ENCODE measurements at regions not wholly inside any gene's neighbourhood (a gene's known extent, or its start where the extent isn't known, plus 50 kb on each side); places are given as distances from the start of the nearest gene placed in this dataset.

GRCh38 chr2:128622371-128622770 is 303.7 kb upstream of the HS6ST1 start:
- no peak for DNase-seq

DNA sequence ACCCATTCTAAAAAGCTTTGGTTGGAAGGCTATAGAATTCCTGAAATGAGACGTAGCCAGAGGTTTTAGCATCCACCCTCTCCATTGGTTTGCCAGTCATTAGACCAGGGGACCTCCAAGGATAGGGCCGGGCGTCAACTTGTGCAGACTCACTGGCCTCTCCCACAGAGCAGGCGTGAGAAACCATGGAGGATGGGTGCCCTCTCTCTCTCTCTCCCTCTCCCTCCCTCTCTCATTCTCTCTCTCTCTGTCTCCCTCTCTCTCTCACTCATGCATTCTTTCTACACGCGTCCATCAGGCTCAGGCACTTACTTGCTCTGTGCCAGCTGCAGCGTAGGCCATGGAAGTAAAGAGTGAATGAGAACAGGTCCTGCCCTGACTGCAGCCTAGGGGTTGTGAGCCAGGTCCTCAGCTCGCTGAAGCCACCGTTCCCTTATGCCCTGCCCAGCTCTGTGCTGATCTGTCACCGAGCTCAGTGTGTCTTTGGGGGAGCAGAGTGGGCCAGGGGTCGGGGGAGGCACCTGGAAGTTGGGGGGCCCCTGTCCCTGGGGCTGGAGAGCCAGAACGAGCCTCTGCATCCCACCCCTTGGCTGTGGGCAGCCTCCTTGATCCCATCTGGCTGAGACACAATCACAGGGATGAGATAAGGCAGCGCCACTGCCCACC is 304.4 kb upstream of the HS6ST1 start:
- no peak for DNase-seq

DNA sequence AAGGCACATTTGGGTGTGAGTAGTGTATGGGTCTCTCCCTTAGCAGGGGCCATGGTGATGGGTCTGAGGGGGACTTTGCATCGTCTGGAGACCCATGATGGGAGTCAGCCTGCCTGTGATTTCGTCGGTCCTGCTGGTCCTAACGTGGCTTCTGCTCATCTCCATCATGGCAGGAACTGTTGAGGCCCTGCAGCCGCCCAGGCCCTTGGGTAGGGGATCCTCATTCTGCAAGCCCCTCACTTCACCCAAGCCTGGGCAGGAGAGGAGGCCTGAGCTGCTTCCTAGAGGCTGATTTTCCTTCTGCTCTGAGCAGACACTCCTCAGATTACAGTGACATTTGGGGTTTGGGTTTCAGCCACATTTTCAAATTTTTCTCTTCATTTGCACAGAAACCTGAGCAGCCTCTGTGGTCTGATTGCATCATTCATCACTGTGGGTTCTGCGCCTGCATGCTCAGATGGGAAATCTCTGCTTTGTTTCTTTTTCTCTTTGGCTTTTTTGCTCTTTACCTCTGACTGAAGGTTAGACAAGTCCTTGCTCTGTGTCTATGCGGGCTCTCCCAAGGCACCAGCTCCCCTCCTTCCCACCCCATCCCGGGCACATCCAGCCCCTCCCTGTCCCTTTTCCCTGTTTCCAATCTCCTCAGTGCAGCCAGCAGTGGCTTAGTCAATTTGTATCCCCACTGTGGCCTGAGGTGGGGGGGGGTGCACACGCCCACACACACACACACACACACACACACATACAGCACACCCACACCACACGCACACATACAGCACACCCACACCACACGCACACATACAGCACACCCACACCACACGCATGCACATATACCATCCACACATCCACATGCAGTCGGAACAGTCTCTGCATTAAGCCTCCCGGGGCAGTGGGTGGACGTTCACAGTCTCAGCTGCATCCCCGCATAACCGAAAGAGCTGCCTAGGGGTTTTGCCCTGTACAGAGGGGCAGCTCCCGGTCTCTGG is 305.4 kb upstream of the HS6ST1 start:
- DNase-seq = no peak

- DNase-seq = no peak
Measured at GRCh38 chr2:128624956-128625355, 306.3 kb upstream of the HS6ST1 start.

DNA sequence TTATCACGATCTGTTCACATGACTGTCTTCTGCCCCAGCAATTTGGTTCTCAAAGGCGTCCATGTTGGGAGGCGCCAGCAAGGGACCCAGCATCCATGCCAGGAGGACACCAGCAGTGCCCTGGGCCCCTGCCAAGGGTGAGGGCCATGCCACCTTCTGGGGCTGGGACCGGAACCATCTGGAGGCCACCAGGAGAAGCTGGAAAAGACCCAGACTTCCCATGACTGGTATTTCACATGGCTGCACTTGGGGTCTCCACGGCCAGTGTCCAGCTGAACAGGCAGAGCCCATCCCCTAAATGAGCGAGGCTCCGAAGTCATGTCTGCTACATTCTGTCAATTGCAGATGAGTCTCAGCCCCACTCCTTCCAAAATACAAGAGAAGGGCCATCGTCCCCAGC is 306.8 kb upstream of the HS6ST1 start:
- no peak for DNase-seq

DNA sequence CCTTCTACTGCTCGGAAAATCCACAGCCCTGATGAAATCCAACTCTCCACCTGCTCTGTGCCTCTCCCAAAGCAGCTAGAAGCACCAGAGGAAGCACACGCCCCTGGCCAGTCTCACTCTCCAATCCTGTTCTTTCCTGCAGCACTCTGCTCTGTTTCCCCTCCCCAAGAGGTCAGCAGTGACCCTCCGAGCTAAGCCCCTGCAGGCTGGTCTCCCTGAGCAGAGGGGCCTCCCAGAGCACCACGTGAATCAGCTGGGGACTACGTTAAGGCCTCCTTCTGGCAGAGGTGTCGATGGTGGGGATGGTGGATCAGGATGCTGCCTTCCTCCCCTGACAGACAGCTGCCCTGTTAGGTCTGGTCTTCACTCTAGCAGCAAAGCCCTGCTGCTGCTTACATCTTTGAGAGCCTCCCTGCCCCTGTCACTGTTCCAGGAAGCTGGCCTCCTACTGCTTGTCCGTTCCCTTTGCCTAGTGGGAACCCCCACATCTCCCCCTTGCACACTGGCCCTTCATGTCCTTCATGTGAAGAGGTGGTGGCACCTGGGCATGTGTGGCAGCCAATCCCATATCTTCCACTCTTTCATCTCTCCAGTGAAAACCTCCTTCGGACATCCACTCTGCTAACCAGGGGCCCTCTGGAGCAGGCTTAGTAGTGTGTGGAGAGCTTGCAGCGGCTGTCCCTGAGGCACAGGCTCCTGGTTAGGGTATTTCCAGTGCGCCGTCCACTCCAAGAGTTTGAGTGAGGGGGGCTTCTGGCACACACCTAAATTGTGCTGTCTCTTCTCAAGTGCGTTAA is 307.5 kb upstream of the HS6ST1 start:
- DNase-seq = no peak

DNA sequence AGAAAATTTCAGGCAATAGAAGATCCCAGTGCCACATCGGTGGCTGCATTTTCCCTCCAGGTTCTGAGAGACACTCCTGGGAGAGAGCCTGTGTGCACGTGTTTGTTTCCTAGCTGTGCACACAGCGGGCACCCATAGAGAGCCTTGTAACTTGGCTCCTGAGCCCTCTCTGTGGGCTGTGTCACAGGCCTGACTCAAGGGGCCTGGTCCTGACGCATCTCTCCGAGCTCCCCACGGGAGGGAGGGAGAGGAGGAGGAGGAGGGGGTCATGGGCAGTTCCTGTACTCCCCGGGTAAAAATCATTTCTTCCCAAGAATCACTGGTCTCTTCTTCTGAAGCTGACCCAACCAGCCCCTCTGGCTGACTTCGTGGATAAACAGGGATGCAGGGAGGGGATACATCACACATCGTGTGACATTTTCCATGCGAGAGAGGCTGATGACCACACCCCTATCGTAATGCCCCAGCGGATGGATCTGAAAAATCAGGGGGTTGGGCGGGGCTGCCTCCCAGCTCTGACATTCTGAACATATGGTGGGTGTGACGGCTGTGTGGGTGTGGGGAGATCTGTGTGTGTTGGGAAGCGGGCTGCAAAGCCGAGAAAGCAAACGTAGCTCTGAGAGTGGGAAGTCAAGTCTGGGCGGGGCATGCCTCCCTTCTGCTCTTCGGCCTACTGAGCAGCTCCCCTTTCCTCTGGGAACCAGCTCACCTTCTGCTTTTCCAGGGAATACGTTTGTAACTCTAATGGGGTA is 308.3 kb upstream of the HS6ST1 start:
- peak; percentile 8 for DNase-seq

- peak; percentile 9 for DNase-seq
Measured at GRCh38 chr2:128628206-128628605, 309.5 kb upstream of the HS6ST1 start.

GRCh38 chr2:128628996-128629395 is 310.3 kb upstream of the HS6ST1 start:
- DNase-seq = peak; percentile 8

GRCh38 chr2:128630974-128631697 is 312.5 kb upstream of the HS6ST1 start:
- no peak for DNase-seq

DNA sequence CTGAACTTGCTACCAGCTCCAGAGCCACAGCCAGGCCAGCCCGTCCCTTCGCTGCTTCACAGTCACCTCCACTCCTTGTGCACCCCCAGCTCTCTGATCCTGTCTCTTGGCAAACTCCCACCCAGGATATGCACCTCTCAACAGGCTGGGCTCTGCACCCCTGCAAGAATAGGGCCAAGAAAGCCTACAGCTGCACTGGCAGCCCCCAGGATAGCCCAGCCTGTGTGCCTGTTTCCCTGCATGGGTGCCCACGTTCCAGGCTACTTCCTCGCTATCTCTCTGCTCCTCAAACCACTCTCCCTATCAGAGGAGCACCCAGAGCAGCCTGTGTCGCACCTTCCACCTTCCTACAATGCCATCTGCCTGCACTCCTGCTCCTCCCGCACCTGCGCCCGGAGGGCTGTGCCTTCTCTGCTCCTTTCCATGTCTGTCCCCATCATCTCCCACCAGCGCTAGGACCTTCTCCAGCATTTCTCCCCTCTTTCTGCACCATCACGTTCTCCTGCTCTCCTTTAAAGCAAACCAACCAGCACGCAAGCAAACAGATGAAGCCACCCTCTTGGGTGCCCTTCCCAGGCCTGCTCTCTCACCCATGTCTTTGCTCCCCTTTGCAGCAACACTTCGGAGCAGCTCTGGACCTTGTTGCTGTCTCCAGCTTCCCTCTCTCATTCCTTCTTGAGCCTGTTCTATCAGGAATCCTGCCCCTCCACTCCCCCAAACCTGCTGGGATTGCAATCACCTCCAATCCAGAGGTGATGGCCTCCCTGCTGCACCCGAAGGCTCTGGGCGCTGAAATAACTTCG is 313.2 kb upstream of the HS6ST1 start:
- DNase-seq = no peak

- no peak for DNase-seq
Measured at GRCh38 chr2:128632501-128632800, 313.8 kb upstream of the HS6ST1 start.

DNA sequence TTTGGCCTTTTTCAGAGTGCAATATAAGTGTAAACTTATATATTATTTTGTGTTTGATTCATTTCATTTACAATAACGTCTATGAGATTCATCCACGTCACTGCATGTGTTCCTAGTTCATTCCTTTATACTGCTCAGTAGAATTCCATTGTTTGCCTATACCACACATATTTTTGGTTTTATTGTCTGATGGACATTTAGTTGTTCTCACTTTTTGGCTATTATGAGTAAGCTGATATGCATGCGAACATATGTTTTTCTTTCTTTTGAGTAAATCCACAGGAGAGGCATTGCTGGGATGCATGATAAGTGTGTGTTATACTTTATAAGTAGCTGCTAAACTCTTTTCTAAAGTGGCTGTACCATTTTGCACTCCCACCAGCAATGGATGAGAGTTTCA is 314.8 kb upstream of the HS6ST1 start:
- no peak for DNase-seq

DNA sequence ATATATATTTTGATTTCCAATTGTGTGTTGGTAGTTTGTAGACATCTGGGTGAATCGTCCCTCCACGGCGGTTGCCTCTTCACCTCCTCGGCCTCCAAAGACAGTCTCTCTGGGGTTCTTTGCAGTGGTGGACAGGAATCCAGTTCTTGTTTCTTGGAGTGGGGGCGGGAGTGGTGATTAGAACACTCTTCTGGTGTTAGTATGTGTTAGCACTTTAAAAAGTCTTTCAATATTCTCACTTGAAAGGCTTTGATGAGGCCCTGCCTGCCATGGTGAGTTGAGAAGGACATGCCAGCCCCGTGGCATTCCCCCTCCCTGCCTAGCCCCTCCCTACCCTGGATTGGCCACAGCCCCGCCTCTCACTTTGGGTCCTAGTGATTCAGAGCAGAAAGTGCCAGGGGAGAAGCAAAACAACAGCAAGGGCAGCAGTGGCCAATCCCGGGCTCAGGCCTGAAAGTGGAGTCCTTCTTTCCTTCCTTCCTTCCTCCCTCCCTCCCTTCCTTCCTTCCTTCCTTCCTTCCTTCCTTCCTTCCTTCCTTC is 316.8 kb upstream of the HS6ST1 start:
- no peak for DNase-seq

DNA sequence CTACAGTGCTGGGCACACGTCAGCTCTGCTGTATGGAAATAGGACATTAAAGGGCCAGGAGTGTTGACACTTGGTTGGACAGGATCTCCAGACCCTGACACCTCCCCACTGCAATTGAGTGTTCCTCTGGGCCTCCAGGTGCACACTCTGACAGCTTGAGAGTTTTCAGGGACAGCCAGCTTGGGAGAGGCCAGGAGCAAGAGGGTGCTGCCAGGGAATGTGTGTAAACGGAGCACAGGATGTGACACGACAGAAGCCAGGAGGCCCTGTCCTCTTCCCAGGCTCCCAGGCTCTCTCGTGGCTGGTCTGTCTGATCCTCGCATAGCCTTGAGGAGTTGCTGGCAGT is 318.1 kb upstream of the HS6ST1 start:
- DNase-seq = no peak

GRCh38 chr2:128637481-128638155 is 318.9 kb upstream of the HS6ST1 start:
- DNase-seq = no peak

GRCh38 chr2:128638341-128639119 is 319.9 kb upstream of the HS6ST1 start:
- DNase-seq = no peak

DNA sequence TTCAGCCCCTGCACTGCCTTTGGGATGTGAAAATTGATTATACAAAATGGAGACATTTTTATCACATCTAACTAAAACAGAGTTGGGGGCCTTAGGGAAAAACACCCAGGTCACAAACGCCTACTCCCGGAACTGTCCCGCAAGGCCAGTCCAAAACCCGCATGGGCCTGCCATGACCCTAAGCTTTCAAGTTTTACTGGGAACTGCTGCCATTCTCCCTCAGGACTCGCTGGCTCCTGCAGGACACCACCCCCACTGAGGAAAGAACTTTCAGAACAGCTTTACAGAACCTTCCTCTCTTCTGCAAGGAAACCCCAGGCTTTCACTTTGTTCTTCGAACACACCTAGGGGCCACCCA is 320.4 kb upstream of the HS6ST1 start:
- DNase-seq = no peak

DNA sequence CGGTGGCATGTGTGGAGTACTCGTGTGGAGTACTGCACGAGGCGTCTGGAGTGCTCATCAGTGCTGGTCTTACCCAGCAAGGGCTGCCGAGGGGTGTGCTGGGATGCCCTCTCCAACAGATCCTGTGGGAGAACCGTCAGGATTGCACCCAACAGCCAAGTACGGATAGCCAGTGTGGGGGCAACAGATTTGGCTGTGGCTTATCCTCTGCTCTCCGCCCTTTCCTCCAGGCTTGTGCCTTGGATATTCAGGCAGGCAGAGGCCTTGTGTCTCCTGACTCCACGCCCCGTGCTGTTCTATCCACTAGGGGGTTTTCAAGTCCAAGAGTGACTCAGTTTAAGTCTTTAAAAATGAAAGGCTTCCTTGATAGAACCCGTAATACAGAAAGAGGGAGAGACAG is 321.0 kb upstream of the HS6ST1 start:
- DNase-seq = no peak

Measured in activated CD4-positive, CD25-positive, alpha-beta regulatory T cell treated with anti-CD3 and anti-CD28 coated beads, Interleukin-2, amount 50 U/mL, for 72 hours (primary cell).